ENCODE measurements at regions not wholly inside any gene's neighbourhood (a gene's known extent, or its start where the extent isn't known, plus 50 kb on each side); places are given as distances from the start of the nearest gene placed in this dataset.
"Not testable (repeated sequence)": the region's sequence is repeated elsewhere in the genome, so short reads cannot be mapped to it uniquely, and the experiment has no call there.

GRCh38 chr5:96483878-96484277 lies 50.8 kb upstream of the PCSK1 start:
- peak in 1 of 5 experiments; percentile 45 for DNase-seq

- no peak for DNase-seq
Measured at GRCh38 chr5:96487859-96488258, 54.8 kb upstream of the PCSK1 start.

GRCh38 chr5:96489532-96489931 lies 56.5 kb upstream of the PCSK1 start:
- DNase-seq: no peak

- no peak for DNase-seq
Measured at GRCh38 chr5:96492459-96493047, 59.5 kb upstream of the PCSK1 start.

GRCh38 chr5:96493219-96493790 lies 60.3 kb upstream of the PCSK1 start:
- DNase-seq: no peak

- not testable (repeated sequence) for DNase-seq
Measured at GRCh38 chr5:96495412-96495811, 62.4 kb upstream of the PCSK1 start.

- not testable (repeated sequence) for DNase-seq
Measured at GRCh38 chr5:96497027-96497426, 64.0 kb upstream of the PCSK1 start.

- no peak for DNase-seq
Measured at GRCh38 chr5:96499753-96500345, 66.8 kb upstream of the PCSK1 start.

GRCh38 chr5:96501991-96502646 lies 69.1 kb upstream of the PCSK1 start:
- DNase-seq: no peak

GRCh38 chr5:96503501-96504236 lies 70.6 kb upstream of the PCSK1 start:
- no peak for DNase-seq

- no peak for DNase-seq
Measured at GRCh38 chr5:96506376-96506775, 73.3 kb upstream of the PCSK1 start.

GRCh38 chr5:96506866-96507527 lies 73.9 kb upstream of the PCSK1 start:
- no peak for DNase-seq

GRCh38 chr5:96509316-96509715 lies 76.3 kb upstream of the PCSK1 start:
- DNase-seq: no peak

- DNase-seq: no peak
Measured at GRCh38 chr5:96509721-96510350, 76.8 kb upstream of the PCSK1 start.

- no peak for DNase-seq
Measured at GRCh38 chr5:96516631-96517071, 83.6 kb upstream of the PCSK1 start.

- DNase-seq: no peak
Measured at GRCh38 chr5:96517295-96517694, 84.2 kb upstream of the PCSK1 start.

GRCh38 chr5:96520345-96520744 lies 87.3 kb upstream of the PCSK1 start:
- DNase-seq: no peak

- no peak for DNase-seq
Measured at GRCh38 chr5:96522635-96523355, 89.7 kb upstream of the PCSK1 start.

GRCh38 chr5:96527768-96528661 lies 95.0 kb upstream of the PCSK1 start:
- peak in 1 of 5 experiments; percentile 7 for DNase-seq

- DNase-seq: no peak
Measured at GRCh38 chr5:96528826-96529474, 95.9 kb upstream of the PCSK1 start.

Measured in T-helper 2 cell (primary cell).